Retinal pigment epithelial cell (primary cell): ENCODE measurements at regions not wholly inside any gene's neighbourhood (a gene's known extent, or its start where the extent isn't known, plus 50 kb on each side); places are given as distances from the start of the nearest gene placed in this dataset.

Source experiments
- DNase-seq: peaks from one replicate; pipeline ENCODE4 v3.0.0-alpha.2; 2010; ENCODE audit warnings: low read depth
- H3K4me3 ChIP-seq: 2 replicates; pipeline ENCODE4 v1.5.1; 2011; ENCODE audit warnings: mild to moderate bottlenecking, low read length, control low read depth, moderate library complexity
- CTCF ChIP-seq: conservative IDR thresholded peaks from 2 replicates; pipeline ENCODE4 v1.5.1; 2011; ENCODE audit warnings: low read depth, low read length, control low read depth, inconsistent platforms

GRCh38 chr4:3851211-3851610 is 85.0 kb downstream of the ADRA2C start:
- no peak for DNase-seq
- no peak for TF ChIP-seq CTCF
- no peak overlapping the region for H3K4me3 ChIP-seq

GRCh38 chr4:3851881-3852280 is 85.7 kb downstream of the ADRA2C start:
- TF ChIP-seq CTCF = no peak
- H3K4me3 ChIP-seq = no peak overlapping the region
- no peak for DNase-seq

- H3K4me3 ChIP-seq = no peak overlapping the region
- no peak for DNase-seq
- TF ChIP-seq CTCF = no peak
Measured at GRCh38 chr4:3852309-3852708, 86.1 kb downstream of the ADRA2C start.

GRCh38 chr4:3852711-3853110 is 86.5 kb downstream of the ADRA2C start:
- TF ChIP-seq CTCF = no peak
- no peak for DNase-seq
- no peak overlapping the region for H3K4me3 ChIP-seq

- no peak for DNase-seq
- no peak for TF ChIP-seq CTCF
- H3K4me3 ChIP-seq = no peak overlapping the region
Measured at GRCh38 chr4:3853388-3854035, 87.3 kb downstream of the ADRA2C start.

GRCh38 chr4:3854661-3855060 is 88.5 kb downstream of the ADRA2C start:
- no peak overlapping the region for H3K4me3 ChIP-seq
- no peak for TF ChIP-seq CTCF
- no peak for DNase-seq

GRCh38 chr4:3855646-3856045 is 89.5 kb downstream of the ADRA2C start:
- H3K4me3 ChIP-seq = no peak overlapping the region
- no peak for TF ChIP-seq CTCF
- no peak for DNase-seq
